HG02970 (cell line): ENCODE measurements at regions not wholly inside any gene's neighbourhood (a gene's known extent, or its start where the extent isn't known, plus 50 kb on each side); places are given as distances from the start of the nearest gene placed in this dataset.

ENCODE experiments used
- ATAC-seq: cut with Tn5 transposase; IDR thresholded peaks from one replicate; pipeline ENCODE4 v1.9.1; 2021; ENCODE audit warnings: mild to moderate bottlenecking, moderate library complexity, moderate number of reproducible peaks; ENCODE audit not compliant: unreplicated experiment, low FRiP score

GRCh38 chr2:832635-833034 is 118.0 kb upstream of the SNTG2 start:
- ATAC-seq, result no peak

GRCh38 chr2:831622-832021 is 119.0 kb upstream of the SNTG2 start:
- no peak for ATAC-seq

- no peak for ATAC-seq
These were observed 119.5 kb upstream of the SNTG2 start for GRCh38 chr2:831225-831536.

GRCh38 chr2:830419-831224 is 120.0 kb upstream of the SNTG2 start:
- ATAC-seq, result no peak

GRCh38 chr2:829047-829446 is 121.6 kb upstream of the SNTG2 start:
- no peak for ATAC-seq

GRCh38 chr2:824954-825353 is 125.7 kb upstream of the SNTG2 start:
- no peak for ATAC-seq

- ATAC-seq, result no peak
These were observed 126.1 kb upstream of the SNTG2 start for GRCh38 chr2:824524-824923.

GRCh38 chr2:821546-821945 is 129.1 kb upstream of the SNTG2 start:
- ATAC-seq, result no peak

GRCh38 chr2:819601-820000 is 131.0 kb upstream of the SNTG2 start:
- ATAC-seq, result no peak

GRCh38 chr2:819121-819520 is 131.5 kb upstream of the SNTG2 start:
- no peak for ATAC-seq

- ATAC-seq, result no peak
These were observed 133.2 kb upstream of the SNTG2 start for GRCh38 chr2:817336-818015.

GRCh38 chr2:816278-816677 is 134.4 kb upstream of the SNTG2 start:
- ATAC-seq, result no peak

GRCh38 chr2:810397-810796 is 133.2 kb upstream of the TMEM18 start:
- ATAC-seq, result no peak

- no peak for ATAC-seq
These were observed 130.1 kb upstream of the TMEM18 start for GRCh38 chr2:807300-807699.

GRCh38 chr2:805664-806063 is 128.5 kb upstream of the TMEM18 start:
- ATAC-seq, result no peak

GRCh38 chr2:797993-798392 is 120.8 kb upstream of the TMEM18 start:
- ATAC-seq, result no peak

- no peak for ATAC-seq
These were observed 120.3 kb upstream of the TMEM18 start for GRCh38 chr2:797556-797955.

- ATAC-seq, result no peak
These were observed 119.2 kb upstream of the TMEM18 start for GRCh38 chr2:796141-796985.

- ATAC-seq, result no peak
These were observed 118.4 kb upstream of the TMEM18 start for GRCh38 chr2:795531-796041.

GRCh38 chr2:794554-795241 is 117.5 kb upstream of the TMEM18 start:
- no peak for ATAC-seq

- ATAC-seq, result no peak
These were observed 116.0 kb upstream of the TMEM18 start for GRCh38 chr2:793236-793635.
